K562 (cell line): ENCODE measurements at regions not wholly inside any gene's neighbourhood (a gene's known extent, or its start where the extent isn't known, plus 50 kb on each side); places are given as distances from the start of the nearest gene placed in this dataset.
"Not testable (repeated sequence)": the region's sequence is repeated elsewhere in the genome, so short reads cannot be mapped to it uniquely, and the experiment has no call there.

Experiments
- EZH2 ChIP-seq: IDR thresholded peaks from 2 replicates; pipeline ENCODE4 v1.6.1; 2012; ENCODE audit warnings: low read depth, mild to moderate bottlenecking, inconsistent platforms, low read length, borderline replicate concordance
- NFIX ChIP-seq: fragments of 250-450 bp; sonication (Bioruptor Pico); IDR thresholded peaks from 2 replicates; pipeline ENCODE4 v1.4.0; 2020; ENCODE audit warnings: low read depth, mild to moderate bottlenecking, moderate library complexity
- NFRKB ChIP-seq: fragments of 450-650 bp; IDR thresholded peaks from 2 replicates; pipeline ENCODE4 v1.6.1; 2016; ENCODE audit warnings: low read depth
- POLR2A ChIP-seq: fragments of 450-650 bp; conservative IDR thresholded peaks from 2 replicates; pipeline ENCODE4 v1.6.1; 2016
- RFX1 ChIP-seq: fragments of 450-650 bp; IDR thresholded peaks from 2 replicates; pipeline ENCODE4 v1.6.1; 2016; ENCODE audit warnings: mild to moderate bottlenecking, moderate library complexity
- ZNF668 ChIP-seq: fragments of 250-450 bp; sonication (Bioruptor Pico); IDR thresholded peaks from 2 replicates; pipeline ENCODE4 v1.8.0; 2022; ENCODE audit warnings: mild to moderate bottlenecking, inconsistent platforms
- TF ChIP-seq, protein P1 (sequence below): IDR thresholded peaks from 2 replicates; pipeline ENCODE4 v1.6.1; 2016; ENCODE audit warnings: missing genetic modification characterization, missing compliant biosample characterization
- TF ChIP-seq, protein P2 (sequence below): sonication (generic); formaldehyde crosslinking; IDR thresholded peaks from 2 replicates; pipeline ENCODE4 v1.8.1; 2023; ENCODE audit warnings: mild to moderate bottlenecking, missing genetic modification reagents
- TF ChIP-seq, protein P3 (sequence below): fragments of 450-650 bp; formaldehyde crosslinking; IDR thresholded peaks from 2 replicates; pipeline ENCODE4 v1.4.0; 2020; ENCODE audit warnings: mild to moderate bottlenecking, mixed read lengths

DNA sequence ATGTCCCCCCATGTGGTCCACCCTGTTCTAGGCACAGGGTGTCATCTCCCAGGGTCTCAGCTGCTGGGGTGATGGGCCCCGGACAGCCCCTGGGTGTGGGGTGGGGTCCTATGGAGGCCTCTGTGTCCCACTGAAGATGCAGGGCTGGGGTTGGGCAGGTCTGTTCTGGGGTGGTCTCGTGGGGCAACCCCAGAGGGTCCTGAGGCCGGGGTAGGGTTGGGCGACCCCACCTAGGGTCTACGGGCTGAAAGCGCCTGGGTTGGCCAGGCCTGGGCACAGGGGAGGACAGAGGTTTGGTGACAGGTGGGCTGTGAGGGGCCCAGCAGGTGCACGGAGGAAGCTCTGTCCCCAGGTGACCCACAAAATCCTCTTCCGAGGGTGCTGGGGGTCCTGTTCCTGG lies 159.2 kb downstream of the TMEM121 start:
- TF ChIP-seq, protein P1, sequence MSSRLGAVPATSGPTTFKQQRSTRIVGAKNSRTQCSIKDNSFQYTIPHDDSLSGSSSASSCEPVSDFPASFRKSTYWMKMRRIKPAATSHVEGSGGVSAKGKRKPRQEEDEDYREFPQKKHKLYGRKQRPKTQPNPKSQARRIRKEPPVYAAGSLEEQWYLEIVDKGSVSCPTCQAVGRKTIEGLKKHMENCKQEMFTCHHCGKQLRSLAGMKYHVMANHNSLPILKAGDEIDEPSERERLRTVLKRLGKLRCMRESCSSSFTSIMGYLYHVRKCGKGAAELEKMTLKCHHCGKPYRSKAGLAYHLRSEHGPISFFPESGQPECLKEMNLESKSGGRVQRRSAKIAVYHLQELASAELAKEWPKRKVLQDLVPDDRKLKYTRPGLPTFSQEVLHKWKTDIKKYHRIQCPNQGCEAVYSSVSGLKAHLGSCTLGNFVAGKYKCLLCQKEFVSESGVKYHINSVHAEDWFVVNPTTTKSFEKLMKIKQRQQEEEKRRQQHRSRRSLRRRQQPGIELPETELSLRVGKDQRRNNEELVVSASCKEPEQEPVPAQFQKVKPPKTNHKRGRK = not testable (repeated sequence)
- TF ChIP-seq, protein P2, sequence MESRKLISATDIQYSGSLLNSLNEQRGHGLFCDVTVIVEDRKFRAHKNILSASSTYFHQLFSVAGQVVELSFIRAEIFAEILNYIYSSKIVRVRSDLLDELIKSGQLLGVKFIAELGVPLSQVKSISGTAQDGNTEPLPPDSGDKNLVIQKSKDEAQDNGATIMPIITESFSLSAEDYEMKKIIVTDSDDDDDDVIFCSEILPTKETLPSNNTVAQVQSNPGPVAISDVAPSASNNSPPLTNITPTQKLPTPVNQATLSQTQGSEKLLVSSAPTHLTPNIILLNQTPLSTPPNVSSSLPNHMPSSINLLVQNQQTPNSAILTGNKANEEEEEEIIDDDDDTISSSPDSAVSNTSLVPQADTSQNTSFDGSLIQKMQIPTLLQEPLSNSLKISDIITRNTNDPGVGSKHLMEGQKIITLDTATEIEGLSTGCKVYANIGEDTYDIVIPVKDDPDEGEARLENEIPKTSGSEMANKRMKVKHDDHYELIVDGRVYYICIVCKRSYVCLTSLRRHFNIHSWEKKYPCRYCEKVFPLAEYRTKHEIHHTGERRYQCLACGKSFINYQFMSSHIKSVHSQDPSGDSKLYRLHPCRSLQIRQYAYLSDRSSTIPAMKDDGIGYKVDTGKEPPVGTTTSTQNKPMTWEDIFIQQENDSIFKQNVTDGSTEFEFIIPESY (CRISPR knock-in tag) = not testable (repeated sequence)
- TF ChIP-seq NFIX (CRISPR knock-in tag); ZNF668 (CRISPR knock-in tag); NFRKB; EZH2; POLR2A; RFX1: not testable (repeated sequence)
- TF ChIP-seq, protein P3, sequence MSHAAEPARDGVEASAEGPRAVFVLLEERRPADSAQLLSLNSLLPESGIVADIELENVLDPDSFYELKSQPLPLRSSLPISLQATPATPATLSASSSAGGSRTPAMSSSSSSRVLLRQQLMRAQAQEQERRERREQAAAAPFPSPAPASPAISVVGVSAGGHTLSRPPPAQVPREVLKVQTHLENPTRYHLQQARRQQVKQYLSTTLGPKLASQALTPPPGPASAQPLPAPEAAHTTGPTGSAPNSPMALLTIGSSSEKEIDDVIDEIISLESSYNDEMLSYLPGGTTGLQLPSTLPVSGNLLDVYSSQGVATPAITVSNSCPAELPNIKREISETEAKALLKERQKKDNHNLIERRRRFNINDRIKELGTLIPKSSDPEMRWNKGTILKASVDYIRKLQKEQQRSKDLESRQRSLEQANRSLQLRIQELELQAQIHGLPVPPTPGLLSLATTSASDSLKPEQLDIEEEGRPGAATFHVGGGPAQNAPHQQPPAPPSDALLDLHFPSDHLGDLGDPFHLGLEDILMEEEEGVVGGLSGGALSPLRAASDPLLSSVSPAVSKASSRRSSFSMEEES (CRISPR knock-in tag) = not testable (repeated sequence)
